WTC11 (cell line): ENCODE measurements at regions not wholly inside any gene's neighbourhood (a gene's known extent, or its start where the extent isn't known, plus 50 kb on each side); places are given as distances from the start of the nearest gene placed in this dataset.

Experiments
- ATF3 ChIP-seq: sonication (generic); formaldehyde crosslinking; conservative IDR thresholded peaks from 2 replicates; pipeline ENCODE4 v1.8.1; 2022; ENCODE audit warnings: mild to moderate bottlenecking, missing genetic modification reagents
- CREB1 ChIP-seq: sonication (generic); formaldehyde crosslinking; IDR thresholded peaks from 2 replicates; pipeline ENCODE4 v1.8.0; 2023; ENCODE audit warnings: mild to moderate bottlenecking, missing genetic modification reagents
- HMGA2 ChIP-seq: fragments of 250-450 bp; sonication (Bioruptor Pico); IDR thresholded peaks from 2 replicates; pipeline ENCODE4 v1.4.0; 2021; ENCODE audit warnings: mild to moderate bottlenecking, moderate library complexity
- JUN ChIP-seq: sonication (generic); formaldehyde crosslinking; IDR thresholded peaks from 2 replicates; pipeline ENCODE4 v1.8.0; 2023; ENCODE audit warnings: mild to moderate bottlenecking, missing genetic modification reagents
- TEAD4 ChIP-seq: sonication (generic); formaldehyde crosslinking; IDR thresholded peaks from 2 replicates; pipeline ENCODE4 v1.8.0; 2022; ENCODE audit warnings: mild to moderate bottlenecking, missing genetic modification reagents
- ZNF138 ChIP-seq: sonication (generic); formaldehyde crosslinking; conservative IDR thresholded peaks from 2 replicates; pipeline ENCODE4 v1.8.1; 2022; ENCODE audit warnings: mild to moderate bottlenecking, moderate library complexity, missing genetic modification reagents
- TF ChIP-seq, protein P1 (sequence below): sonication (generic); formaldehyde crosslinking; IDR thresholded peaks from 2 replicates; pipeline ENCODE4 v1.8.0; 2022; ENCODE audit warnings: mild to moderate bottlenecking, missing genetic modification reagents
- TF ChIP-seq, protein P2 (sequence below): fragments of 200-600 bp; IDR thresholded peaks from 2 replicates; pipeline ENCODE4 v1.8.0; 2022; ENCODE audit warnings: antibody characterized with exemption
- TF ChIP-seq, protein P3 (sequence below): sonication (generic); formaldehyde crosslinking; IDR thresholded peaks from 2 replicates; pipeline ENCODE4 v1.8.1; 2022; ENCODE audit warnings: low read depth, missing genetic modification reagents, borderline replicate concordance

DNA sequence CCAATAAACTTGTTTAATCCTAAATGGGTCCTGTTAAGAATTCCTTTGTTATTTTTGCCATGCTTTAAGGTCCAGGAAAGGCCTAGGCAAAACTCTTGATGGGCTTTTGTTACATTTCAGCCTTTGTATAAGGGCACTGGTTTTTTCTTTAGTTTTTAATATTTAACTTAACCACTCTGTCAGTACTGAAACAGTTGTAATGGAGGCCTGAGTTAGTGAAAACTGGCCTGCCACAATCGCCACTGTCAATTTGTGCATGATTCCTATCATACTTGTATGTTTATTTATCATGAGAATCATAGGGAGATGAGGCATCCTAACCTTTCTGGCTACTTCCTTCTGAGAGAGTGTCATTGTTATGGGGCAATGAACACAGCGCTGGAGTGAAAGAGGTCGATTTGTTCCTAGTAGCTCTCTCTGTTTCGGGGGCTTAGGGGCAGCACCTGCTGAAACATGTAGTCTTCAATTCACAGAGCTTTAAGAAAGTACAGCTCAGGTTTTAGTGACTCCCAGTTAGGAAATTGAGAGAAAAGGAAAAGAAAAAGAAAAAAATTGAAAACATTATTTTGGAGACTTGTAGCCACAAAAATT, 393.8 kb upstream of the FSTL5 start:
- TF ChIP-seq, protein P1, sequence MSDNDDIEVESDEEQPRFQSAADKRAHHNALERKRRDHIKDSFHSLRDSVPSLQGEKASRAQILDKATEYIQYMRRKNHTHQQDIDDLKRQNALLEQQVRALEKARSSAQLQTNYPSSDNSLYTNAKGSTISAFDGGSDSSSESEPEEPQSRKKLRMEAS (CRISPR knock-in tag), result no peak
- TF ChIP-seq JUN (CRISPR knock-in tag) (no peak), ZNF138 (CRISPR knock-in tag) (no peak), ATF3 (CRISPR knock-in tag) (no peak), TEAD4 (CRISPR knock-in tag) (no peak), CREB1 (CRISPR knock-in tag) (no peak), HMGA2 (CRISPR knock-in tag) (no peak)
- TF ChIP-seq, protein P2, sequence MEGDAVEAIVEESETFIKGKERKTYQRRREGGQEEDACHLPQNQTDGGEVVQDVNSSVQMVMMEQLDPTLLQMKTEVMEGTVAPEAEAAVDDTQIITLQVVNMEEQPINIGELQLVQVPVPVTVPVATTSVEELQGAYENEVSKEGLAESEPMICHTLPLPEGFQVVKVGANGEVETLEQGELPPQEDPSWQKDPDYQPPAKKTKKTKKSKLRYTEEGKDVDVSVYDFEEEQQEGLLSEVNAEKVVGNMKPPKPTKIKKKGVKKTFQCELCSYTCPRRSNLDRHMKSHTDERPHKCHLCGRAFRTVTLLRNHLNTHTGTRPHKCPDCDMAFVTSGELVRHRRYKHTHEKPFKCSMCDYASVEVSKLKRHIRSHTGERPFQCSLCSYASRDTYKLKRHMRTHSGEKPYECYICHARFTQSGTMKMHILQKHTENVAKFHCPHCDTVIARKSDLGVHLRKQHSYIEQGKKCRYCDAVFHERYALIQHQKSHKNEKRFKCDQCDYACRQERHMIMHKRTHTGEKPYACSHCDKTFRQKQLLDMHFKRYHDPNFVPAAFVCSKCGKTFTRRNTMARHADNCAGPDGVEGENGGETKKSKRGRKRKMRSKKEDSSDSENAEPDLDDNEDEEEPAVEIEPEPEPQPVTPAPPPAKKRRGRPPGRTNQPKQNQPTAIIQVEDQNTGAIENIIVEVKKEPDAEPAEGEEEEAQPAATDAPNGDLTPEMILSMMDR, result no peak
- TF ChIP-seq, protein P3, sequence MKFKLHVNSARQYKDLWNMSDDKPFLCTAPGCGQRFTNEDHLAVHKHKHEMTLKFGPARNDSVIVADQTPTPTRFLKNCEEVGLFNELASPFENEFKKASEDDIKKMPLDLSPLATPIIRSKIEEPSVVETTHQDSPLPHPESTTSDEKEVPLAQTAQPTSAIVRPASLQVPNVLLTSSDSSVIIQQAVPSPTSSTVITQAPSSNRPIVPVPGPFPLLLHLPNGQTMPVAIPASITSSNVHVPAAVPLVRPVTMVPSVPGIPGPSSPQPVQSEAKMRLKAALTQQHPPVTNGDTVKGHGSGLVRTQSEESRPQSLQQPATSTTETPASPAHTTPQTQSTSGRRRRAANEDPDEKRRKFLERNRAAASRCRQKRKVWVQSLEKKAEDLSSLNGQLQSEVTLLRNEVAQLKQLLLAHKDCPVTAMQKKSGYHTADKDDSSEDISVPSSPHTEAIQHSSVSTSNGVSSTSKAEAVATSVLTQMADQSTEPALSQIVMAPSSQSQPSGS, result no peak
